GM23338 (cell line): ENCODE measurements at regions not wholly inside any gene's neighbourhood (a gene's known extent, or its start where the extent isn't known, plus 50 kb on each side); places are given as distances from the start of the nearest gene placed in this dataset.

Experiments
- ATAC-seq: fragments of 200-7000 bp; cut with Tn5 transposase; 3 replicates; pipeline ENCODE4 v1.9.1; 2020
- DNase-seq: peaks from one replicate; pipeline ENCODE4 v3.0.0-alpha.2; 2015; ENCODE audit warnings: low spot score
- H2AFZ ChIP-seq: fragments of 200-600 bp; sonication (generic); 2 replicates; pipeline ENCODE4 v1.8.0; 2016; ENCODE audit warnings: antibody characterized with exemption, mild to moderate bottlenecking, moderate library complexity
- H3F3A ChIP-seq: fragments of 200-600 bp; sonication (generic); replicated peaks from 2 replicates; pipeline ENCODE4 v1.8.0; 2017; ENCODE audit warnings: antibody characterized with exemption, mixed run types, low read depth
- H3K27ac ChIP-seq: fragments of 200-600 bp; sonication (generic); 2 replicates; pipeline ENCODE4 v1.6.1; 2016; ENCODE audit warnings: low read depth
- H3K27me3 ChIP-seq: fragments of 200-600 bp; sonication (generic); 2 replicates; pipeline ENCODE4 v1.8.0; 2016; ENCODE audit warnings: mild to moderate bottlenecking, mixed run types, moderate library complexity; ENCODE audit not compliant: insufficient read depth
- H3K36me3 ChIP-seq: fragments of 200-600 bp; sonication (generic); 2 replicates; pipeline ENCODE4 v1.8.0; 2016; ENCODE audit warnings: mild to moderate bottlenecking; ENCODE audit not compliant: insufficient read depth
- H3K4me1 ChIP-seq: fragments of 200-600 bp; sonication (generic); 2 replicates; pipeline ENCODE4 v1.8.0; 2016; ENCODE audit warnings: mild to moderate bottlenecking, moderate library complexity; ENCODE audit not compliant: insufficient read depth
- H3K4me2 ChIP-seq: fragments of 200-600 bp; sonication (generic); 2 replicates; pipeline ENCODE4 v1.7.1; 2017; ENCODE audit warnings: mixed run types
- H3K4me3 ChIP-seq: fragments of 200-600 bp; sonication (generic); 2 replicates; pipeline ENCODE4 v1.6.1; 2016; ENCODE audit warnings: mixed run types
- H3K79me2 ChIP-seq: fragments of 200-600 bp; sonication (generic); replicated peaks from 2 replicates; pipeline ENCODE4 v1.8.0; 2017; ENCODE audit warnings: mild to moderate bottlenecking; ENCODE audit not compliant: insufficient read depth
- H3K9me2 ChIP-seq: fragments of 200-600 bp; sonication (generic); 2 replicates; pipeline ENCODE4 v1.8.0; 2017; ENCODE audit not compliant: insufficient read depth
- H4K20me1 ChIP-seq: fragments of 200-600 bp; sonication (generic); replicated peaks from 2 replicates; pipeline ENCODE4 v1.8.0; 2017; ENCODE audit warnings: mild to moderate bottlenecking; ENCODE audit not compliant: insufficient read depth
- H3K27ac Mint-ChIP-seq: 2 replicates; pipeline ENCODE4 v1.8.0; 2020; ENCODE audit warnings: inconsistent platforms, mild to moderate bottlenecking, moderate library complexity, mixed read lengths
- H3K27me3 Mint-ChIP-seq: 3 replicates; pipeline ENCODE4 v1.8.0; 2022; ENCODE audit warnings: low read depth, mild to moderate bottlenecking, moderate library complexity, mixed read lengths, inconsistent platforms; ENCODE audit not compliant: insufficient read depth, poor library complexity
- H3K36me3 Mint-ChIP-seq: 3 replicates; pipeline ENCODE4 v1.8.0; 2021; ENCODE audit warnings: low read depth, mild to moderate bottlenecking, inconsistent platforms, moderate library complexity, mixed read lengths
- H3K4me1 Mint-ChIP-seq: 3 replicates; pipeline ENCODE4 v1.8.0; 2020; ENCODE audit warnings: mild to moderate bottlenecking, inconsistent platforms, mixed read lengths
- H3K4me3 Mint-ChIP-seq: 3 replicates; pipeline ENCODE4 v1.8.0; 2021; ENCODE audit warnings: moderate library complexity, mild to moderate bottlenecking, inconsistent platforms, mixed read lengths
- H3K9me3 Mint-ChIP-seq: 3 replicates; pipeline ENCODE4 v1.8.0; 2020; ENCODE audit warnings: moderate library complexity, mild to moderate bottlenecking, inconsistent platforms, mixed read lengths
- CREB1 ChIP-seq: fragments of 250-450 bp; sonication (Bioruptor Pico); IDR thresholded peaks from 2 replicates; pipeline ENCODE4 v1.5.0; 2020; ENCODE audit warnings: low read depth, mild to moderate bottlenecking, moderate library complexity
- EZH2phosphoT487 ChIP-seq: fragments of 200-600 bp; sonication (generic); IDR thresholded peaks from one replicate; pipeline ENCODE4 v1.8.1; 2018; ENCODE audit warnings: antibody characterized with exemption; ENCODE audit not compliant: unreplicated experiment
- JUNB ChIP-seq: IDR thresholded peaks from one replicate; pipeline ENCODE4 v1.6.1; 2016; ENCODE audit warnings: antibody characterized with exemption; ENCODE audit not compliant: unreplicated experiment
- NANOG ChIP-seq: IDR thresholded peaks from 2 replicates; pipeline ENCODE4 v1.6.1; 2016; ENCODE audit warnings: antibody characterized with exemption, borderline replicate concordance
- POLR2AphosphoS5 ChIP-seq: IDR thresholded peaks from 2 replicates; pipeline ENCODE4 v1.6.1; 2016; ENCODE audit warnings: antibody characterized with exemption, low read depth
- STAT1 ChIP-seq: IDR thresholded peaks from one replicate; pipeline ENCODE4 v1.6.1; 2016; ENCODE audit warnings: antibody characterized with exemption; ENCODE audit not compliant: unreplicated experiment
- ZNF114 ChIP-seq: fragments of 250-450 bp; sonication (Bioruptor Pico); IDR thresholded peaks from 2 replicates; pipeline ENCODE4 v1.5.0; 2020; ENCODE audit warnings: mild to moderate bottlenecking, moderate library complexity
- ZNF331 ChIP-seq: fragments of 250-450 bp; sonication (Bioruptor Pico); IDR thresholded peaks from 2 replicates; pipeline ENCODE4 v1.5.0; 2020; ENCODE audit warnings: low read depth, mild to moderate bottlenecking, moderate library complexity
- TF ChIP-seq, protein P1 (sequence below): IDR thresholded peaks from one replicate; pipeline ENCODE4 v1.6.1; 2018; ENCODE audit warnings: antibody characterized with exemption; ENCODE audit not compliant: unreplicated experiment
- TF ChIP-seq, protein P2 (sequence below), 2 experiments: fragments of 200-600 bp in 1 of 2; sonication (generic) in 1 of 2; conservative IDR thresholded peaks; 2 replicates each; pipeline versions ENCODE4 v1.5.1 to v1.6.1; 2016 to 2017; ENCODE audit warnings: antibody characterized with exemption in 2 of 2, low read depth in 2 of 2, mild to moderate bottlenecking in 2 of 2, moderate library complexity in 1 of 2
- TF ChIP-seq, protein P3 (sequence below): fragments of 250-450 bp; sonication (Bioruptor Pico); IDR thresholded peaks from 2 replicates; pipeline ENCODE4 v1.5.0; 2020; ENCODE audit warnings: mild to moderate bottlenecking, moderate library complexity

DNA sequence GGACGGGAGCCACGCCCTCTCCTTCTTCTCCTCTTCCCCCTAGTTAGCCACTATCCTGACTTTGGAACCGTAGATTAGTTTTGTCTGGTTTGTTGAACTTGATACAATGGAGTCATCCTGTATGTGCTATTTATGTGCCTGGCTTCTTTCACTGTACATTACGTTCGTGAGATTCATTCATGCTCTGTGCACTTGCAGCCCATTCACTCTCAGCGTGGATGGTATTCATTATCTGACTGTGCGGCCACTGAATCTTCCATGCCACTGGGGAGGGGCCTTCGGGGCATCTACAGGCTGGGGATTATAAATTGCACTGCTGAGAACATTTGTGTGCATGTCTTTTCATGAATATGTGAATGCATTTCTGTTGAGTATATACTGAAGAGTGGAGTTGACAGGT, 262.5 kb downstream of the CDH26 start (continued):
- TF ChIP-seq, protein P1, sequence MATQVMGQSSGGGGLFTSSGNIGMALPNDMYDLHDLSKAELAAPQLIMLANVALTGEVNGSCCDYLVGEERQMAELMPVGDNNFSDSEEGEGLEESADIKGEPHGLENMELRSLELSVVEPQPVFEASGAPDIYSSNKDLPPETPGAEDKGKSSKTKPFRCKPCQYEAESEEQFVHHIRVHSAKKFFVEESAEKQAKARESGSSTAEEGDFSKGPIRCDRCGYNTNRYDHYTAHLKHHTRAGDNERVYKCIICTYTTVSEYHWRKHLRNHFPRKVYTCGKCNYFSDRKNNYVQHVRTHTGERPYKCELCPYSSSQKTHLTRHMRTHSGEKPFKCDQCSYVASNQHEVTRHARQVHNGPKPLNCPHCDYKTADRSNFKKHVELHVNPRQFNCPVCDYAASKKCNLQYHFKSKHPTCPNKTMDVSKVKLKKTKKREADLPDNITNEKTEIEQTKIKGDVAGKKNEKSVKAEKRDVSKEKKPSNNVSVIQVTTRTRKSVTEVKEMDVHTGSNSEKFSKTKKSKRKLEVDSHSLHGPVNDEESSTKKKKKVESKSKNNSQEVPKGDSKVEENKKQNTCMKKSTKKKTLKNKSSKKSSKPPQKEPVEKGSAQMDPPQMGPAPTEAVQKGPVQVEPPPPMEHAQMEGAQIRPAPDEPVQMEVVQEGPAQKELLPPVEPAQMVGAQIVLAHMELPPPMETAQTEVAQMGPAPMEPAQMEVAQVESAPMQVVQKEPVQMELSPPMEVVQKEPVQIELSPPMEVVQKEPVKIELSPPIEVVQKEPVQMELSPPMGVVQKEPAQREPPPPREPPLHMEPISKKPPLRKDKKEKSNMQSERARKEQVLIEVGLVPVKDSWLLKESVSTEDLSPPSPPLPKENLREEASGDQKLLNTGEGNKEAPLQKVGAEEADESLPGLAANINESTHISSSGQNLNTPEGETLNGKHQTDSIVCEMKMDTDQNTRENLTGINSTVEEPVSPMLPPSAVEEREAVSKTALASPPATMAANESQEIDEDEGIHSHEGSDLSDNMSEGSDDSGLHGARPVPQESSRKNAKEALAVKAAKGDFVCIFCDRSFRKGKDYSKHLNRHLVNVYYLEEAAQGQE, result no peak
- TF ChIP-seq EZH2phosphoT487 (no peak), CREB1 (CRISPR knock-in tag) (no peak), STAT1 (no peak), NANOG (no peak)

DNA sequence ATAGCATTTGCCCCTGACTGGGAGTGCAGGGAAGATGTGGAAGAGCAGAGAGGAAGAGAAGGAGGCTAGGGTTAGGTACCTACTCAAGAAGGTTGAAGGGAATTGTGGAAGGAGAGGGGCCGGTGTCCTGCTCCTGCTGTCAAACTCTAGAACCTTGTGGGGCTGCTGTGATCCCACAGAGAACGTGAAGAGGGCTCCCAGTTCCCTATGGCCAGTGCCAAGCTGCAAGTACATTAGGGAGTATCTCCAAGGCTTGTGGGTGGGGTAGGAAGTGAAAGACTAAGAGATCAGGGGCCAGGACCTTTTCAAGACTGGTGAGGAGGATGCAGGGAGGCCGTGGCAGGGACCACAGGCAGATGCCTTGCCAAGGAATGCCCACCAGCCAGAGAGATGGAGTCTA, 263.4 kb downstream of the CDH26 start:
- no peak for DNase-seq
- Histone ChIP-seq H3K36me3 (no peaks in the 10 kb centered on the region), H3K79me2 (no peaks in the 10 kb centered on the region), H3K27ac (no peak overlapping the region), H3K9me2 (no peaks in the 10 kb centered on the region), H3K4me2 (no peak overlapping the region), H2AFZ (no peak overlapping the region), H3K4me1 (no peaks in the 10 kb centered on the region), H3F3A (no peaks in the 10 kb centered on the region), H3K27me3 (no peaks in the 10 kb centered on the region), H4K20me1 (no peaks in the 10 kb centered on the region), H3K4me3 (no peak overlapping the region)
- ATAC-seq, result no peak
- Mint-ChIP-seq H3K4me1 (no peaks in the 10 kb centered on the region), H3K27me3 (peaks cover 3% of the 10 kb centered on the region), H3K36me3 (peaks cover 2% of the 10 kb centered on the region; the same call in 2 of the 3 replicates), H3K4me3 (no peak overlapping the region), H3K27ac (no peak overlapping the region), H3K9me3 (peaks cover 6% of the 10 kb centered on the region)
- TF ChIP-seq, protein P1, result no peak
- TF ChIP-seq JUNB (no peak), POLR2AphosphoS5 (no peak), ZNF114 (CRISPR knock-in tag) (no peak), ZNF331 (CRISPR knock-in tag) (no peak), NANOG (no peak), STAT1 (no peak)
- TF ChIP-seq, protein P2, sequence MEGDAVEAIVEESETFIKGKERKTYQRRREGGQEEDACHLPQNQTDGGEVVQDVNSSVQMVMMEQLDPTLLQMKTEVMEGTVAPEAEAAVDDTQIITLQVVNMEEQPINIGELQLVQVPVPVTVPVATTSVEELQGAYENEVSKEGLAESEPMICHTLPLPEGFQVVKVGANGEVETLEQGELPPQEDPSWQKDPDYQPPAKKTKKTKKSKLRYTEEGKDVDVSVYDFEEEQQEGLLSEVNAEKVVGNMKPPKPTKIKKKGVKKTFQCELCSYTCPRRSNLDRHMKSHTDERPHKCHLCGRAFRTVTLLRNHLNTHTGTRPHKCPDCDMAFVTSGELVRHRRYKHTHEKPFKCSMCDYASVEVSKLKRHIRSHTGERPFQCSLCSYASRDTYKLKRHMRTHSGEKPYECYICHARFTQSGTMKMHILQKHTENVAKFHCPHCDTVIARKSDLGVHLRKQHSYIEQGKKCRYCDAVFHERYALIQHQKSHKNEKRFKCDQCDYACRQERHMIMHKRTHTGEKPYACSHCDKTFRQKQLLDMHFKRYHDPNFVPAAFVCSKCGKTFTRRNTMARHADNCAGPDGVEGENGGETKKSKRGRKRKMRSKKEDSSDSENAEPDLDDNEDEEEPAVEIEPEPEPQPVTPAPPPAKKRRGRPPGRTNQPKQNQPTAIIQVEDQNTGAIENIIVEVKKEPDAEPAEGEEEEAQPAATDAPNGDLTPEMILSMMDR (conservative IDR thresholded peaks at IDR 0.05; ENCODE audit: low read depth in 2 of 2), result no peak
- TF ChIP-seq, protein P3, sequence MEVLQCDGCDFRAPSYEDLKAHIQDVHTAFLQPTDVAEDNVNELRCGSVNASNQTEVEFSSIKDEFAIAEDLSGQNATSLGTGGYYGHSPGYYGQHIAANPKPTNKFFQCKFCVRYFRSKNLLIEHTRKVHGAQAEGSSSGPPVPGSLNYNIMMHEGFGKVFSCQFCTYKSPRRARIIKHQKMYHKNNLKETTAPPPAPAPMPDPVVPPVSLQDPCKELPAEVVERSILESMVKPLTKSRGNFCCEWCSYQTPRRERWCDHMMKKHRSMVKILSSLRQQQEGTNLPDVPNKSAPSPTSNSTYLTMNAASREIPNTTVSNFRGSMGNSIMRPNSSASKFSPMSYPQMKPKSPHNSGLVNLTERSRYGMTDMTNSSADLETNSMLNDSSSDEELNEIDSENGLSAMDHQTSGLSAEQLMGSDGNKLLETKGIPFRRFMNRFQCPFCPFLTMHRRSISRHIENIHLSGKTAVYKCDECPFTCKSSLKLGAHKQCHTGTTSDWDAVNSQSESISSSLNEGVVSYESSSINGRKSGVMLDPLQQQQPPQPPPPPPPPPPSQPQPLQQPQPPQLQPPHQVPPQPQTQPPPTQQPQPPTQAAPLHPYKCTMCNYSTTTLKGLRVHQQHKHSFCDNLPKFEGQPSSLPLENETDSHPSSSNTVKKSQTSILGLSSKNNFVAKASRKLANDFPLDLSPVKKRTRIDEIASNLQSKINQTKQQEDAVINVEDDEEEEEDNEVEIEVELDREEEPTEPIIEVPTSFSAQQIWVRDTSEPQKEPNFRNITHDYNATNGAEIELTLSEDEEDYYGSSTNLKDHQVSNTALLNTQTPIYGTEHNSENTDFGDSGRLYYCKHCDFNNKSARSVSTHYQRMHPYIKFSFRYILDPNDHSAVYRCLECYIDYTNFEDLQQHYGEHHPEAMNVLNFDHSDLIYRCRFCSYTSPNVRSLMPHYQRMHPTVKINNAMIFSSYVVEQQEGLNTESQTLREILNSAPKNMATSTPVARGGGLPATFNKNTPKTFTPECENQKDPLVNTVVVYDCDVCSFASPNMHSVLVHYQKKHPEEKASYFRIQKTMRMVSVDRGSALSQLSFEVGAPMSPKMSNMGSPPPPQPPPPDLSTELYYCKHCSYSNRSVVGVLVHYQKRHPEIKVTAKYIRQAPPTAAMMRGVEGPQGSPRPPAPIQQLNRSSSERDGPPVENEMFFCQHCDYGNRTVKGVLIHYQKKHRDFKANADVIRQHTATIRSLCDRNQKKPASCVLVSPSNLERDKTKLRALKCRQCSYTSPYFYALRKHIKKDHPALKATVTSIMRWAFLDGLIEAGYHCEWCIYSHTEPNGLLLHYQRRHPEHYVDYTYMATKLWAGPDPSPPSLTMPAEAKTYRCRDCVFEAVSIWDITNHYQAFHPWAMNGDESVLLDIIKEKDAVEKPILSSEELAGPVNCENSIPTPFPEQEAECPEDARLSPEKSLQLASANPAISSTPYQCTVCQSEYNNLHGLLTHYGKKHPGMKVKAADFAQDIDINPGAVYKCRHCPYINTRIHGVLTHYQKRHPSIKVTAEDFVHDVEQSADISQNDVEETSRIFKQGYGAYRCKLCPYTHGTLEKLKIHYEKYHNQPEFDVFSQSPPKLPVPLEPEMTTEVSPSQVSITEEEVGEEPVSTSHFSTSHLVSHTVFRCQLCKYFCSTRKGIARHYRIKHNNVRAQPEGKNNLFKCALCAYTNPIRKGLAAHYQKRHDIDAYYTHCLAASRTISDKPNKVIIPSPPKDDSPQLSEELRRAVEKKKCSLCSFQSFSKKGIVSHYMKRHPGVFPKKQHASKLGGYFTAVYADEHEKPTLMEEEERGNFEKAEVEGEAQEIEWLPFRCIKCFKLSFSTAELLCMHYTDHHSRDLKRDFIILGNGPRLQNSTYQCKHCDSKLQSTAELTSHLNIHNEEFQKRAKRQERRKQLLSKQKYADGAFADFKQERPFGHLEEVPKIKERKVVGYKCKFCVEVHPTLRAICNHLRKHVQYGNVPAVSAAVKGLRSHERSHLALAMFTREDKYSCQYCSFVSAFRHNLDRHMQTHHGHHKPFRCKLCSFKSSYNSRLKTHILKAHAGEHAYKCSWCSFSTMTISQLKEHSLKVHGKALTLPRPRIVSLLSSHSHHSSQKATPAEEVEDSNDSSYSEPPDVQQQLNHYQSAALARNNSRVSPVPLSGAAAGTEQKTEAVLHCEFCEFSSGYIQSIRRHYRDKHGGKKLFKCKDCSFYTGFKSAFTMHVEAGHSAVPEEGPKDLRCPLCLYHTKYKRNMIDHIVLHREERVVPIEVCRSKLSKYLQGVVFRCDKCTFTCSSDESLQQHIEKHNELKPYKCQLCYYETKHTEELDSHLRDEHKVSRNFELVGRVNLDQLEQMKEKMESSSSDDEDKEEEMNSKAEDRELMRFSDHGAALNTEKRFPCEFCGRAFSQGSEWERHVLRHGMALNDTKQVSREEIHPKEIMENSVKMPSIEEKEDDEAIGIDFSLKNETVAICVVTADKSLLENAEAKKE, result no peak
